ENCODE measurements at regions not wholly inside any gene's neighbourhood (a gene's known extent, or its start where the extent isn't known, plus 50 kb on each side); places are given as distances from the start of the nearest gene placed in this dataset.

GRCh38 chr2:157203651-157204050 lies 53.9 kb upstream of the GALNT5 start:
- no peak for TF ChIP-seq CTCF (IDR thresholded peaks at IDR 0.05; ENCODE audit: low read depth, low read length, missing control alignments)
- H3K4me3 ChIP-seq (replicated peaks; ENCODE audit: low read depth, low read length) = no peak overlapping the region
- no peak for DNase-seq (ENCODE audit: extremely low read depth, low read depth)

- no peak for DNase-seq (ENCODE audit: extremely low read depth, low read depth)
- H3K4me3 ChIP-seq (replicated peaks; ENCODE audit: low read depth, low read length) = no peak overlapping the region
- no peak for TF ChIP-seq CTCF (IDR thresholded peaks at IDR 0.05; ENCODE audit: low read depth, low read length, missing control alignments)
Observed at GRCh38 chr2:157204401-157204800, 53.1 kb upstream of the GALNT5 start.

GRCh38 chr2:157206916-157207315 lies 50.6 kb upstream of the GALNT5 start:
- H3K4me3 ChIP-seq (replicated peaks; ENCODE audit: low read depth, low read length) = no peak overlapping the region
- no peak for TF ChIP-seq CTCF (IDR thresholded peaks at IDR 0.05; ENCODE audit: low read depth, low read length, missing control alignments)
- no peak for DNase-seq (ENCODE audit: extremely low read depth, low read depth)

Measured in HFF-Myc (cell line).